ENCODE measurements at regions not wholly inside any gene's neighbourhood (a gene's known extent, or its start where the extent isn't known, plus 50 kb on each side); places are given as distances from the start of the nearest gene placed in this dataset.

DNA sequence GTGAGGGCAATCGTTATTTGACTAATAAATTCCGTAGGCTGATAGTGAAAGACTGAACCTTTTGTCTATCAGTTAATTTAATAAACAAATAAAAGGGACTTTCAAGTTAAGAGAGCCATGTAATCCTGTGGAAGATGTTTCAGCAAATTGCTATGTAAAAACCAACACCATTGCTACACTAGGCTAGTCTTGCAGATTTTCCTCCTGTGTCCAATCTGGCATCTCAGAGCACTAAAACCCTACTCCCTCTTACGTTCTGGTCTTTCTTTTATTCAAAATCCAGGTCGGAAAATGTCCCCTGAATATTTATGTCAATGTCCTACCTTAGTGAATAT lies 478.8 kb upstream of the TNC start:
- TF ChIP-seq, protein P1, sequence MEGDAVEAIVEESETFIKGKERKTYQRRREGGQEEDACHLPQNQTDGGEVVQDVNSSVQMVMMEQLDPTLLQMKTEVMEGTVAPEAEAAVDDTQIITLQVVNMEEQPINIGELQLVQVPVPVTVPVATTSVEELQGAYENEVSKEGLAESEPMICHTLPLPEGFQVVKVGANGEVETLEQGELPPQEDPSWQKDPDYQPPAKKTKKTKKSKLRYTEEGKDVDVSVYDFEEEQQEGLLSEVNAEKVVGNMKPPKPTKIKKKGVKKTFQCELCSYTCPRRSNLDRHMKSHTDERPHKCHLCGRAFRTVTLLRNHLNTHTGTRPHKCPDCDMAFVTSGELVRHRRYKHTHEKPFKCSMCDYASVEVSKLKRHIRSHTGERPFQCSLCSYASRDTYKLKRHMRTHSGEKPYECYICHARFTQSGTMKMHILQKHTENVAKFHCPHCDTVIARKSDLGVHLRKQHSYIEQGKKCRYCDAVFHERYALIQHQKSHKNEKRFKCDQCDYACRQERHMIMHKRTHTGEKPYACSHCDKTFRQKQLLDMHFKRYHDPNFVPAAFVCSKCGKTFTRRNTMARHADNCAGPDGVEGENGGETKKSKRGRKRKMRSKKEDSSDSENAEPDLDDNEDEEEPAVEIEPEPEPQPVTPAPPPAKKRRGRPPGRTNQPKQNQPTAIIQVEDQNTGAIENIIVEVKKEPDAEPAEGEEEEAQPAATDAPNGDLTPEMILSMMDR (conservative IDR thresholded peaks at IDR 0.05; ENCODE audit: low read length) = no peak
- TF ChIP-seq EZH2phosphoT487 (IDR thresholded peaks at IDR 0.05; ENCODE audit: borderline replicate concordance) = no peak

Data from Loucy (cell line).